H1 (cell line): ENCODE measurements at regions not wholly inside any gene's neighbourhood (a gene's known extent, or its start where the extent isn't known, plus 50 kb on each side); places are given as distances from the start of the nearest gene placed in this dataset.

ENCODE experiments used
- SIN3A ChIP-seq, 2 experiments: IDR thresholded peaks in 1 of 2; conservative IDR thresholded peaks in 1 of 2; 2 replicates each; pipeline ENCODE4 v1.6.1; 2011 to 2012; ENCODE audit warnings: low read length in 2 of 2, improper control_type of control experiment in 1 of 2, low read depth in 1 of 2, mild to moderate bottlenecking in 1 of 2
- SRF ChIP-seq: IDR thresholded peaks from 2 replicates; pipeline ENCODE4 v1.6.1; 2011; ENCODE audit warnings: mild to moderate bottlenecking, low read depth, low read length, moderate library complexity
- TF ChIP-seq, protein P1 (sequence below): IDR thresholded peaks from 2 replicates; pipeline ENCODE4 v1.6.1; 2011; ENCODE audit warnings: low read length, improper control_type of control experiment

DNA sequence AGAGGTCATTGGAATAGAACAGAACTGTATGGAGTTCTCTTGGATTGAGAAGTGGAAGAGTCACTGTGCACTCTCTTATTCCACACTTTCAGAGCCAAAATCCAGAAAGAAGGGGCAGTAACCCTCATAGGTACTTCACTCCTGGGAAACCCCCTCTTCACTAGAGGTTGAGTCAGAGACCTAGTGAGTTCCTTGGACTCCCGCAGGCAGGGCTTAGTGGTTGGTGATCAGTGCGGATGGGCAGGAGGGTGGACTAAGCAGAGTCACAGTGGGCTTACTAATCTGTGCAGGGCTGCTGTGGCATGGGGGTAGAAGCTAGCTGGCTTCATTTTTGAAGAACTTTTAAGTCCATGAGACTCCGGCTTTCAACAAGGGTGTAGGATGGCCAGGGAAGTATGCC, 95.0 kb upstream of the MLN start:
- TF ChIP-seq SRF (no peak), SIN3A (conservative IDR thresholded peaks at IDR 0.05 in 1 of 2, IDR thresholded peaks at IDR 0.05 in 1 of 2; ENCODE audit: low read depth in 1 of 2, low read length in 2 of 2) (no peak)
- TF ChIP-seq, protein P1, sequence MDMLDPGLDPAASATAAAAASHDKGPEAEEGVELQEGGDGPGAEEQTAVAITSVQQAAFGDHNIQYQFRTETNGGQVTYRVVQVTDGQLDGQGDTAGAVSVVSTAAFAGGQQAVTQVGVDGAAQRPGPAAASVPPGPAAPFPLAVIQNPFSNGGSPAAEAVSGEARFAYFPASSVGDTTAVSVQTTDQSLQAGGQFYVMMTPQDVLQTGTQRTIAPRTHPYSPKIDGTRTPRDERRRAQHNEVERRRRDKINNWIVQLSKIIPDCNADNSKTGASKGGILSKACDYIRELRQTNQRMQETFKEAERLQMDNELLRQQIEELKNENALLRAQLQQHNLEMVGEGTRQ = no peak
